NCI-H774 (cell line): ENCODE measurements at regions not wholly inside any gene's neighbourhood (a gene's known extent, or its start where the extent isn't known, plus 50 kb on each side); places are given as distances from the start of the nearest gene placed in this dataset.
"Not testable (repeated sequence)": the region's sequence is repeated elsewhere in the genome, so short reads cannot be mapped to it uniquely, and the experiment has no call there.

Experiments
- DNase-seq: peaks from one replicate; lab custom pipeline; 2025; lab: John Stamatoyannopoulos, UW

DNA sequence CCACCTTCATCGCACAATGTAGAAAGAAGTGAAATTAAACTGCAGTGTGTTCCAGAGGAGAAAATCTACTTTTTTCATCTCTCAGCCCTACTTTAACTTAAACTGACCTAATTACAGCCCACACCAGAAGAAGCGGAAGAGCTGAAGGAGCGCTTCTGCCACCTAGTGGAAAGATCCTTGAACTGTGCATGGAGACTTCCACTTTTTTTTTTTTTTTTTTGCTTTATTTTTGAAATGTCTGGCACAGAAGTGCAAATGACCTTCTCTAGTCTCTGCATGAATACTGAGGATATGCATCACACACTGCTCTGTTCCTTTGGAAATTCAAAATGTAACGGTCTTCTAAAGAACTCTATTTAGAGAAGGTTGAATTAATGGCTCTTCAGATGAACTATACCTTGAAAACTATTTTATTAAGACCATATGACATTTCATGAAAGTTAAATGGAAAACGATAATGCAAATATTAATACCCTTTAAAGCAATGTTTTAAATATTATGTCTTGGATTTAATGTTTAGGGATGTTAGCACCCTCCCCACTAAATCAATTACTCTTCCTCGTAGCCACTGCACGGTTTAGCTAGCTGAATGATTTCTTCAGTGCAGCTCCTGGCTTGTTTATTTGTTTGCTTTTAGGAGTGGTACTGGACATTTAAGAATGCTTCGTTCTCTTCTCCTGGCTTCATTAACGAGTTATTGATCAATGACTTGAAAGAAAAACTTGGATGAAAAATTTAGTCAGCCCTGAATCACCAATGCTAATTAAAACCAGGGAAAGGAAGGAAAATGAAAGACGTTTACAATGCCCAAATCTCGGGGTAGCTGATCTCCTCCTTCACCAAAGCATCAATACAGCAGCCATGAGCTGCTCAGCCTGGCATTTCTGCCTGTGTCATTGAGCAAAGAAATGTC is 569.6 kb upstream of the GJE1 start:
- DNase-seq: peak; percentile 76

DNA sequence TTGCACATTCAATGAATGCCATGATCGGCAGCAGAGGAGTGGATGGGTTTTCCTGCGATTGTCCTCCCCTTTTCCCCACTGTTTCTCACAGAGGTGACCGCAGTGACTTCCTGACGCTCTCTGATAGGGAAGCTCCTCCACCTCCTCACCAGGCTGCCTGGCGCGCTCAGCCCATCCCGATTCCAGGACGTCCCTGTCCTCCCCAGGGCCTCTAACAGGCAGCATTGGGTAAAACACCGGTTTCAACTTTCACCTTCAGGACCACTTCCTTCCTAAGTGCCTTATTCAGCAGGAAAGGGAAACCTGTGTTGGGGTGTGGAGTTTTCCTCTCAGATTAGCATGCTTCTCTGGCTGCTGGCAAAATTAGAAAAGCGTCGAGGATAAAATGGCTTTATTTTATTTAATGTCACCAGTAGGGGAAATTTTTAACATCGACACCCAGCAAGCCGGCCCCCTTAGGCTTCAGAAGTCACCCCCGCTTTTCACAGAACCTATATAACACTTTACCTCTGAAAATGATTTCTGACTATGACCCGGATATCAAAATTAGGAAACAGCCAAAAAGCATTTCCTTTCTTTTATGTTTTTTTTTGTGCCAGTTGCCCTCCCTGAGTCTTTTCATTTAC is 570.4 kb upstream of the GJE1 start:
- no peak for DNase-seq

DNA sequence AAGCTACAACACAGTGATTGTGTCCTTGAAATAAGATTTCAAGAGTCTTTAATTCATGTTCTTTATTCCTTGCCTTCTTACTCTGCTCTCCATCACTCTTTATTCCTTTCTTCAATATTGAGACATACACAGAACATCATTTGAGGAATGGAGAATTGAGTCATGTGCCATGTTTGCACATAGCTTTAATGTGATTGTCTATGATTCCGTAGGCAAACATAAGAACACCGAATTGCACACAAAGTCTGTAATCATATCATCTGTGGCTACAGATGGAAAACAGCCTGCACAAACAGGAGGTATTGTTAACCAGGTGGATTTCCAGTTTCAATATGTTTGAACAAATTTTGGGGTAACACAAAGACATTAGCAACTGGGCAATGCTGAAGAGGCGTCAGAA is 571.6 kb upstream of the GJE1 start:
- DNase-seq: peak; percentile 60

DNA sequence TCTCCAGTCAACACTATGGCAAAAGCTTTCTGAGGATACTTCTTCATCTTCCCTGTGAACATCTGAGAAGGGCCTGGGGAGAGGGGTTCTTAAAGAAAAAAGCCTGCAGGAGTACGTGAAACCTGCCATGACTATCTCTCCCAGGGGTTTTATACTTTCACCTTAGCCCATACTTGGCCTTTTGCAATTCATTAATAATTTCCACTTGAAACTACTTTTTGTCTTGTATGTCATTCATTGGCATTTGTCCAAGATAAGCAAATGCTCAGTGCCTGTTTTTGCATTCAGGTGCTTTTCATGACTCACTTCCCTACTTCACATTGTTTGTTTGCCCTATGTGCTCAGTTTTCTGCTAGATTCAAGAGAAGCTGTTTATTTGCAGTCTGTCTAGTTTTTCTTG is 580.3 kb upstream of the GJE1 start:
- peak; percentile 96 for DNase-seq

DNA sequence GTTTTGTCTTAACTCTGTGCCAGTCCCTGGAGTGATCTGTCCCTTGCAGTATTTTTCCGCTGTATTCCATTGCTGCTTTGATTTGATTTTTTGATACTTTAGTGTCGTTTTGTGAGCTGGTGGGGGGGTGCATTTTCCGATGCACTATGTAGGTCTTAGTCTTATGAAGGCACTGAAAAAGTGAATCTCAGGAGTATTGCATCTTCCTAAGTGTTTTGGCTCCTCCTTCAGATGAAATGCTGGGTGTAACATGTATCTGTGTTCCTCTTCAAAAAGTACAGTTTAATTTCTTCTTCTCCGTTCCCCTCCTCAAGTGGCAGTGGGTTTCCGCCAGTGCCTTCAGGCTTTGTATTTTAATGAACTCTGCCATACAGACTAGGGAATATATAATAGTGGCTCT is 580.7 kb upstream of the GJE1 start:
- DNase-seq: no peak

DNA sequence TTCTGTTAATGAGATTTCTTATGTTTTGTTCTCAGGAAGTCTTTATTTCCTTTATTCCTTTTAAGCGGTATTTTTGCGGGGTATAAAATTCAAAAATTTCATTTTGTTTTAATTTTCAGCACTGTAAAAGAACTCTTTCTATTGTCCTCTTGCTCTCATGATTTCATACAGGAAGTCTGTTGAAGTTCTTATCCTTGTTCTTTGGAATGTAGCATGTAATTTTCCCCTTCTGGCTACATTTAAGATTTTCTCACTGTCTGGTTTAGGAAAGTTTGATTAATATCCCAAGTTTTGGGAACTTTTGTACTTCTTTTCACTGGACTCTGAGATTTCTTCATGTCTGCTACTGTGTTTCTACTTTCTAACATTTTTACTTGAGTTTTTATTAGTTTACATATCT is 581.4 kb upstream of the GJE1 start:
- DNase-seq: no peak

DNA sequence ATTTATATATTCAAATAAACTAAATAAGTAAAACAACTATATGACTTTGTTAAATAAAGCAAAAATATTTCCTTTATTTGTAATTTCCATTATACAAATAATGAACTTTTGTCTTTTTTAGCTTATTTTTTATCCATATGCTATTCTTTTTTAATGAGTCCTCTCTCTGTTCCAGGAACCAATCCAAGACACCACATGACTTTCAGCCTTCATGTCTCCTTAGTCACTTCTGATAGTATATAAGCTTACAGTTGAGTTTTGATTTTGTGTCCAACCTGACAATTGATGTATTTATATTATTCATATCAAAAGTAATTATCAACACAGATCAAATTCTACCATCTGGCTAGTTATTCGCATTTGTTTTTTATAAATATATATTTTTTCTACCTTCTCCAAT is 582.3 kb upstream of the GJE1 start:
- DNase-seq: no peak

DNA sequence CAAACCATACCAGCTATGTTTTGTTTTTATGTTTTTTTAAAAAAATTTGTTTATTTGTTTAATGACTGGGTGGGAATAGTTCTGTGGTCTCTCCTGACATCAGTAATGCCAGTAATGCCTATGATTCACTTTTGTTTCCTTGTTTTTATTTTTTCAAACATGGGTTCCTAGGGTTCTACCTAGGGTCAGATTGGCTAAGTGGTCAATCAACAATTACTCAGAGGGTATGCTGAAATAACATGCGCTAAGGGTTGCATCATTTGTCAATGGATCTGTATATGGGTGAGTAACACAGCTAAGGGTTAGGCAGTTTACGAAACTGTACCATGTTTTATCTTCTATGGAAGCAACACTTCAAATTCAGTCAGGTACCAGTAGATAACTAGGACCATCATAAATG is 583.8 kb upstream of the GJE1 start:
- no peak for DNase-seq

DNA sequence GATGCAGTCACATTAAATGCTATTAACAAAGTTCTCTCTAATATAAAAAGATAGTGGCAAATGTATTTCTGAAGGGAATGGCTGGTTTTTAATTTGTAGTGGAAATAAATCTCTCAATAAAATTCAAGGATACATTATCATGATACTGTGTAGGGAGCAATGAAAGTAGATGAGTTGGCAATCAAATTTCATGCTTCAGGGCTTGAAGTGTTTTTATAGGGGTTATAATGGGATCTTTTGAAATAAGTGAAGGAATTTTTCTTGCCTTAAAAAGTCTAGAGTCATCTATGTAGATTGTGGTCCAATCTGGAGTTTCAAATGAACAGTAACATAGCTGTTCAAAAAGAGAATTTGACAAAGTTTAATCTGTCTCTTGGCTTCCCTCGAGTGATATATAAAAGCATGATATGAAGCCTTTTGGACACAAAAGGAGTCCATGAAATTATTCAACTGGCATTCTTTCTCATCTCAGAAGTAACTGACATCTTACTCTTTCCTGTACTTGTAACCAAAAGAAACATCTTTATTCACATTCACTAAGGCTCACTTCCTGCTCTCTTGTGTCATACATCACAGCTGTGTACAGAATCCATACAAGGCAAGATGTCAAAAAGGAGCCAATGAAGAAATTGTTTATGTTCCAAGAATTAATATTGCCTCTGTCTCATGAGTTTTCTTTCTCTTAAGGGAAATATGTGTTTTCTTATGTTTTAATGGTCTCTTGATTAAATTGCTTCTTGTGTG is 591.0 kb upstream of the GJE1 start:
- no peak for DNase-seq

DNA sequence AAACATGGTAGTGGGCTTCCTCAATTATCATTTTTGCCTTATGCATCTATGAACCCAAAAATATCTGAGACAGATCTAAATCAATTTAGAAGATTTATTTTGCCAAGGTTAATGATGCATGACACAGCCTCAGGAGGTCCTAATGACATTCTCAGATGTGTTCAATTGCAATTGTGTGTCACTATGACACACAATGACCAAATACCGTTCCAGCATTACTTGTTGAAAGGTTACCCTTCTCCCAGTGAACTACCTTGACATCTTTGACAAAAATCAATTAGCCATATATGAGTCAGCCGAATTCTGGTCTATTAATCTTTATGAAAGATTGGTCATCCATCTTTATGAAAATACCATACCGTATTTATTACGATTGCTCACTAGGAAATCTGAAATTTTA is 592.5 kb upstream of the GJE1 start:
- DNase-seq: no peak

DNA sequence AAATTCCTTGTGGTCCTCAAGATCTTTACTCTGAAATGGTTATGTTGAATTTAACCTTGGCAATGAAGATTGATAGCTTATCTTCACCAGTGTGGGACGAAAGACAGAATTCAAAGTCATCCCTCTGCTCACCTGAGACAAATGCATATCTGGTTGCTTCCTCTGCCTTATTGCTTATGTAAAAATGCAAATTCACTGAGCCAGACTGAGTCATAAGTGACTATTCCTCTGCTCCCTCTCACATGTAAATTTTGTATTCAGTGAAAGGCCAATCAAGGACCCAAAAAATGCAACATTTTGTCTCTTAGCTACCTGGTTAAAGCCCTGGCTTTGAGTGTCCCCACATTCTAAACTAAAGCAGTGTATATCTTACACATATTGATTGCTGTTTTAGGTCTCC is 593.1 kb upstream of the GJE1 start:
- DNase-seq: no peak

DNA sequence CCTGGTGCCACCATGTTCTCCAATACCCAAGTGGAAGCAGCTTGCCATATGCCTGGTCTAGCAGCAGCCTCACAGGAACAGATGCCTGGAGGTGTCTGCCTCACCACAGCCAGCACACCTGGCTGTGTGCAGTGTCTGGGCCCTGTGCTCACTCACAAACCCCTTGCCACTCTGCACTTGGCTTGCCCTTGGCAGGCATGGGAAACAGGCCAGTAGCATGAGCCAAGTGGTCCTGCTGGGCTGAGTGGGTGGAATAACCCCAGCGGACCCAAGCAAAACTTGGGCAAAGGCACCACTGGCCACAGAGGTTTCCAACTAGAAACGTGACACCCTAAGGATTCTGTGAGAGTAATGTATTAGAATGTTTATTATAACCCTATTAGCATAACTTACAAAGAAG is 600.5 kb upstream of the GJE1 start:
- DNase-seq: no peak

DNA sequence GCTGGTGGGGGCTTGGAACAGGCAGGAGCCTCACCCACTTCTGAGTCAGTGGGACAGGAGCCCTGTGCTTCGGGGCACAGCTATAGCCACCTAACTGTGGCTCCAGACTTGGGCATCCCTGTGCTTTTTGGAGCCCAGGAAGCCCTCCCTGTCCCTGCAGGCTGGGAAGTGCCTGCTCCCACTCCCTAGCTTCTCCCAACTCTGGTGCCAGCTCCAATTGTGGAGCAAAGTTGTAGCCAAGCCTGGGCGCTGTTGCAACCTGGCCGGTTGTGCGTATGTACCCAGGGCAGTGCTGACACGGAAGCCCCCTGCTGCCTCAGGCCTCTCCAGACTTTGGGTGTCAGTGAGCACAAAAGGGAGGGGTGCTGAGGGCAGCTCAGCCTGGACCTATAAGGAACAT is 601.7 kb upstream of the GJE1 start:
- DNase-seq: no peak

DNA sequence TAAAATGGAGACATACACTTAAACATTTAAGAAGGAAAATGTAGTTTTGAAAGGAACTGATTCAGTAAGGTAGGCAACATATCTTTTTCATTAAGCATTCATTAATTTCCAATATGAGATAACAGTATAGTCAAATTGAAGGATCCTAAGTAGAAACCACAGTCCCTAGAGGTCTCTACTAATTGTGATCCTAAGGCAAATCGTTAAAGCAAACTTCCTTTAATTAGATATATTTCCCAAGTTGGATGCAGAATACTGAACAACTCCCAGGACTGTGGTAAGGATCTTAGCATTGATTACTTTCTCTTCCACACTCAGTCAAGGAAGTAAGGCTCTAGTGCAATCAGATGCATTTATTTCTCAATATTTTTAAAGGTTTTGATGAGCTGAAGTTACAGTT is 604.1 kb upstream of the GJE1 start:
- no peak for DNase-seq

DNA sequence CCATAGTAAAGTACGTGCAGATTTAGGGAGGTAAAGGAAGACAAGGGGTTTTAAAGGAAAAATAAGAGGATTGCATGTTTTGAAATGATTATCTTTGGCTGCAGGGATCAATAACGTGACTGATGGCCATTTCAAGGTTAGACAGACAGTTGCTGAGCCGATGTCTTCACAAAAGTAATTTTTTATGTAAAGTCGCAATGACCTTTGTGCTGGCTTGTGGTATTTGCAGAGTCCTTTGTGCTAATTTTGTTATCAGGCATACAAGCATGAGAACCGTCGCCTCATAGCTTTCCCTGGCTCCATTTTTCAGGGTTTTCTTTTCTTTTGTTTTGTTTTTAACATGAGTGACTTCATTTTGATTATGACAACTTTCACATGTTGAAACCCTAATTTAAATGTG is 605.7 kb upstream of the GJE1 start:
- DNase-seq: no peak

DNA sequence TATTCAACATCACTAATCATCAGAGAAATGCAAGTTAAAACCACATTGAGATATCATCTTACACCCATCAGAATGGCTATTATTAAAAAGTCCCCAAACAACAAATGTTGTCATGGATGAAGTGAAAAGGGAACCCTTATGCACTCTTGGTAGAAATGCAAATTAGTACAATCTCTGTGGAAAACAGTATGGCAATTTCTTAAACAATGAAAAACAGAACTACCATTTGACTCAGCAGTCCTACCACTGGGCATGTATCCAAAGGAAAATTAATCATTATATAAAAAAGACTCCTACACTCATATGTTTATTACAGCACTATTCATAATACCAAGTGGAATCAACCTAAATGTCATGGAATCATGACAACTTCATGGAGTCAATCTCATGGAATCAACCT is 611.3 kb upstream of the GJE1 start:
- DNase-seq: no peak

DNA sequence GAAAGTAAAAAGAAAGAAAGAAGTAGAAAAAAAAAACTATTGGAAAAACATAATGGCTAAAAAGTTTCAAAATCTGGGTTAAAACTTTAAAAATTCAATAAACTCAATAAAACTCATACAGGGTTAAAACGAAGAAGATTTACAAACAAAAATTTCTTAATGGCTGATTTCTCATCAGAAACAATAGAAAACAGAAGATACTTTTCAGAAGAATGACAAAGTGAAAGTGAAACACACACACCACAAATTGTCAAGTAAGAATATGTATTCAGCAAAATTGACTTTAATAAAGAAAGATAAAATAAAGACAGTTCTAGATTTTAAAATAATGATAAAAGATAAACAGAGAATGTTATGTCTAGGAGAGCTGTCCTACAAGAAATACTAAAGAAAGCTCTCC is 618.9 kb upstream of the GJE1 start:
- DNase-seq: no peak

DNA sequence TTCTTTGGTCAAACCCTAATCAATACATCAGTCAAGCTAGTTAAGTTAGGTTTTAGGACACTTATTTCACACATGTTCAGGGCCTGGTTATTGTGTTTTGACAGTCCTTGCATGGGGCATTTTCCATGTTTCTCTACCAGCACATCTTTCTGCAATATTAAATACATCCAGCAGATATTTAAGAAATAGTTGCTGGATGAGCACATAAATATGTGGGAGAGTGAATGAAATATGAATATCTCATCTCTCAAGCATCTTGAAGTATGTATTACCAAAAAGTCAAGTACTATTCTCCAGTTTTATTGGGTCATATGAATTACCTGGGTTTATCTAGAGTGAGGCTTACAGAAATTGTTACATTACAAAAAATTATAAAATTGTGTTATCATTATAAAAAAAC is 621.9 kb upstream of the GJE1 start:
- DNase-seq: no peak

DNA sequence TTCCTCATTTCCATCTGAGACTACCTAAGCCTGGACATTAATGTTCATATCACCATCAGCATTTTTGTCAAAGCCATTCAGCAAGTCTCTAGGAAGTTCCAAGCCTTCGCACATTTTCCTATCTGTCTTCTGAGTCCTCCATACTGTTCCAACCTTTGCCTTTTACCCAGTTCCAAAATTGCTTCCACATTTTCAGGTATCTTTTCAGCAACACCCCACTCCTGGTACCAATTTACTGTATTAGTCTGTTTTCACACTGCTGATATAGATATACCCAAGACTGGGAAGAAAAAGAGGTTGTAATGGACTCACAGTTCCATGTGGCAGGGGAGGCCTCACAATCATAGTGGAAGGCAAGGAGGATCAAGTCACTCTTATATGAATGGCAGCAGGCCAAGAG is 626.7 kb upstream of the GJE1 start:
- DNase-seq: not testable (repeated sequence)

DNA sequence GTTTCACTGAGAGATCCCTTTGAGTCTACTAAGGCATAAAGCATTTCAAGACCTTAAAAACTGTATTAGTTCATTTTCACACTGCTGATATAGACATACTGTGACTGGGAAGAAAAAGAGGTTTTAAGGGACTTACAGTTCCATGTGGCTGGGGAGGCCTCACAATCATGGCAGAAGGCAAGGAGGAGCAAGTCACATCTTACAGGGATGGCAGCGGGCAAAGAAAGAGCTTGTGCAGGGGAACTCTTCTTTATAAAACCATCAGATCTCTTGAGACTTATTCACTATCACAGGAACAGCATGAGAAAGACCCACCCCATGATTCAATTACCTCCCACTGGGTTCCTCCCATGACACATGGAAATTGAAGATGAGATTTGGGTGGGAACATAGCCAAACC is 628.4 kb upstream of the GJE1 start:
- not testable (repeated sequence) for DNase-seq

DNA sequence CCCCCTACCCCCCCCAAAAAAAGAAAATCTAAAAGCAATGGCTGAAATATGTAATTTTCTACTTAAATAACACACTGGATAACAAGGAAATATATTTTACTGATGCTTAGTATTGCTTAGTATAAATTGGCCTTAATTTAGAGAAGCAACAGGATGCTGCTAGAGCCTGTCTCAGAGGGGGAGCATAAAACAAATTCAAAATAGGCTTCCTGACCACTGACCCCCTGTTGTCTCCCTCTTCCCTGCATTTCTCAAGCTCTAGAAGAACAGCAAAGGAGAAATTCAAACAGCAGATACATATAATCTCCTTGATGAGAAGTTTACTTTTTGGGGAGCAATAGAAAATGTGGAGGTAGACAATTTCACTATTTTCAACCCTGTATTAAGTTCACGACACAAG is 631.1 kb upstream of the GJE1 start:
- DNase-seq: no peak

DNA sequence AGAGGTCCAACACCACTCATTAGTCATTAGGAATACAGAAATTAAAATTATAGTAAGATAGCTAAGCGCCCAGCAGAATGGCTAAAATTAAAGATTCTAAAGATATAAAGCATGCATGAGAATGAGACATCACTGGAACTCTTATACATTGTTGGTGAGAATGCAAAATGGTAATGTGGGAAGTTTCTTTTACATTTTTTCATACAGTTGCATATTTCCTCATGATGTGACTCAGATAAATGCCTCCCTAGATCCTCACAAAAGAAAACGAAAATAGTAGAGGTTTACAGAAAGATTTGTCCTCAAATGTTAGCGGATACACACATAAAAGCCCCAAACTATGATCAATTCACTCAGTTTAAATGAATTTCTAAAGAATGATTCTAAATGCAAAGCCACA is 633.7 kb upstream of the GJE1 start:
- DNase-seq: no peak
